PC-3 (cell line): ENCODE measurements at regions not wholly inside any gene's neighbourhood (a gene's known extent, or its start where the extent isn't known, plus 50 kb on each side); places are given as distances from the start of the nearest gene placed in this dataset.

Experiments used
- CTCF ChIP-seq: fragments of 300-600 bp; sonication (generic); conservative IDR thresholded peaks from 2 replicates; pipeline ENCODE4 v1.5.1; 2017; ENCODE audit warnings: antibody characterized with exemption, low read depth, mild to moderate bottlenecking, low read length
- EZH2phosphoT487 ChIP-seq: fragments of 300-600 bp; sonication (generic); IDR thresholded peaks from 2 replicates; pipeline ENCODE4 v1.6.1; 2018; ENCODE audit warnings: mild to moderate bottlenecking, antibody characterized with exemption, low read length, borderline replicate concordance

DNA sequence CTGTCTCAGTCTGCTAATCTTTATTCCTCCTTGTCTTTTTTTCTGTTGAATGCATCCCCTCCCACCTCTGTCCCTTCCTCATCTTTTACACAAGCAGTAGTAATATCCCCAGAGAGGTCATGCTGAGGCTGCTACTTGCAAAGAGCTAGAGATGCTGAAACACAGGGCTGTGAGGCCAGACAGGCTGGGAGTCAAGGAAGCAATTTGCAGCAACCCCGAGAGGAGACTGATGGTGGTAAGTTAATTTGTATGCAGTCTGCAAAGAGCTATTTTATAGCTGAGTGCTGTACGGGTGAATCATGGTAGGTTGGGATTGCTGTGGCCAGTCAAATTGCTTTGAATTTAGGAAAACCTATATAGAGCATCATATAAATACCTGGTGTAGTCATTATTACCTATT, 90.2 kb upstream of the SLC24A2 start:
- TF ChIP-seq CTCF (no peak), EZH2phosphoT487 (no peak)
